IMR-90 (cell line): ENCODE measurements at regions not wholly inside any gene's neighbourhood (a gene's known extent, or its start where the extent isn't known, plus 50 kb on each side); places are given as distances from the start of the nearest gene placed in this dataset.

Source experiments
- ATAC-seq: fragments of 200-7000 bp; cut with Tn5 transposase; 2 replicates; pipeline ENCODE4 v1.9.1; 2020; ENCODE audit warnings: low read depth, mild to moderate bottlenecking, moderate library complexity
- BruUV-seq: library from RNA; stranded (reverse); fragments of 400-500 nt; replicated peaks from 2 replicates; lab custom pipeline; 2021; lab: Mats Ljungman, UMichigan
- CTCF ChIA-PET: fragments of 300-600 bp; formaldehyde crosslinking; extraction: SDS; loops from one replicate; lab custom pipeline; 2021; ENCODE audit warnings: antibody characterized with exemption; lab: Yijun Ruan, JAX
- POLR2A ChIA-PET: fragments of 300-600 bp; sonication (Branson Sonifier 250); formaldehyde crosslinking; loops from one replicate; lab custom pipeline; 2022; ENCODE audit warnings: antibody characterized with exemption; ENCODE audit not compliant: unreplicated experiment; lab: Charles Lee
- DNase-seq: peaks from one replicate; pipeline ENCODE4 v3.0.0; 2013
- H2AFZ ChIP-seq: replicated peaks from 2 replicates; pipeline ENCODE3; 2013; ENCODE audit warnings: low read length, mild to moderate bottlenecking; ENCODE audit not compliant: poor library complexity
- H2AK5ac ChIP-seq: 2 replicates; pipeline ENCODE4 v1.6.1; 2013; ENCODE audit warnings: low read depth, low read length, inconsistent platforms
- H2AK9ac ChIP-seq: replicated peaks from 2 replicates; pipeline ENCODE3; 2013; ENCODE audit warnings: mild to moderate bottlenecking, low read depth, low read length, moderate library complexity; ENCODE audit not compliant: poor library complexity
- H2BK120ac ChIP-seq: 2 replicates; pipeline ENCODE4 v1.6.1; 2013; ENCODE audit warnings: low read depth, low read length, inconsistent platforms
- H2BK15ac ChIP-seq: 3 replicates; pipeline ENCODE4 v1.6.1; 2013; ENCODE audit warnings: low read depth, low read length, inconsistent platforms
- H2BK20ac ChIP-seq: 2 replicates; pipeline ENCODE4 v1.6.1; 2013; ENCODE audit warnings: low read depth, mild to moderate bottlenecking, inconsistent platforms, low read length, moderate library complexity
- H2BK5ac ChIP-seq: 2 replicates; pipeline ENCODE4 v1.6.1; 2013; ENCODE audit warnings: mild to moderate bottlenecking, low read depth, low read length, inconsistent platforms; ENCODE audit not compliant: poor library complexity, severe bottlenecking
- H3K14ac ChIP-seq: replicated peaks from 2 replicates; pipeline ENCODE4 v1.6.1; 2013; ENCODE audit warnings: low read depth, low read length, inconsistent platforms
- H3K18ac ChIP-seq: 2 replicates; pipeline ENCODE4 v1.6.1; 2013; ENCODE audit warnings: low read depth, low read length, control low read depth
- H3K23ac ChIP-seq: 2 replicates; pipeline ENCODE4 v1.6.1; 2013; ENCODE audit warnings: low read depth, low read length, inconsistent platforms
- H3K27ac ChIP-seq: 2 replicates; pipeline ENCODE4 v1.5.1; 2013; ENCODE audit warnings: mild to moderate bottlenecking, control low read depth, low read length; ENCODE audit not compliant: insufficient read depth
- H3K27me3 ChIP-seq: 2 replicates; pipeline ENCODE4 v1.6.1; 2013; ENCODE audit warnings: low read length; ENCODE audit not compliant: control insufficient read depth, insufficient read depth
- H3K36me3 ChIP-seq: 2 replicates; pipeline ENCODE4 v1.6.1; 2013; ENCODE audit warnings: low read length, mixed read lengths; ENCODE audit not compliant: control insufficient read depth, insufficient read depth
- H3K4ac ChIP-seq: 2 replicates; pipeline ENCODE4 v1.6.1; 2013; ENCODE audit warnings: low read depth, low read length, inconsistent platforms
- H3K4me1 ChIP-seq: 2 replicates; pipeline ENCODE4 v1.6.1; 2013; ENCODE audit warnings: low read length, mixed read lengths; ENCODE audit not compliant: control insufficient read depth, insufficient read depth
- H3K4me2 ChIP-seq: 2 replicates; pipeline ENCODE4 v1.6.1; 2013; ENCODE audit warnings: low read depth, mild to moderate bottlenecking, control low read depth, low read length, moderate library complexity
- H3K4me3 ChIP-seq: 2 replicates; pipeline ENCODE4 v1.5.1; 2013; ENCODE audit warnings: low read depth, mild to moderate bottlenecking, control low read depth, low read length, moderate library complexity; ENCODE audit not compliant: insufficient read depth
- H3K56ac ChIP-seq: 2 replicates; pipeline ENCODE4 v1.6.1; 2013; ENCODE audit warnings: low read length, inconsistent platforms; ENCODE audit not compliant: insufficient read depth; ENCODE audit errors: extremely low read depth
- H3K79me1 ChIP-seq, 2 experiments: 2 replicates each; pipeline ENCODE4 v1.6.1; 2013; ENCODE audit warnings: low read length in 2 of 2, inconsistent platforms in 1 of 2, low read depth in 1 of 2
- H3K9ac ChIP-seq: 2 replicates; pipeline ENCODE4 v1.6.1; 2013; ENCODE audit warnings: low read depth, low read length, control low read depth
- H3K9me1 ChIP-seq: 2 replicates; pipeline ENCODE4 v1.6.1; 2013; ENCODE audit warnings: low read length, inconsistent platforms; ENCODE audit not compliant: insufficient read depth
- H3K9me3 ChIP-seq: 2 replicates; pipeline ENCODE4 v1.6.1; 2013; ENCODE audit warnings: low read length; ENCODE audit not compliant: control insufficient read depth, insufficient read depth
- H4K20me1 ChIP-seq: 2 replicates; pipeline ENCODE4 v1.6.1; 2013; ENCODE audit warnings: low read length, inconsistent platforms; ENCODE audit not compliant: insufficient read depth
- H4K5ac ChIP-seq: 2 replicates; pipeline ENCODE4 v1.6.1; 2013; ENCODE audit warnings: mild to moderate bottlenecking, low read depth, low read length, control low read depth
- H4K8ac ChIP-seq, 2 experiments: 2 replicates each; pipeline ENCODE4 v1.6.1; 2013; ENCODE audit warnings: low read depth in 2 of 2, low read length in 2 of 2, control low read depth in 1 of 2, inconsistent platforms in 1 of 2
- H4K91ac ChIP-seq: 2 replicates; pipeline ENCODE4 v1.6.1; 2013; ENCODE audit warnings: low read depth, low read length, inconsistent platforms; ENCODE audit not compliant: insufficient read depth
- BHLHE40 ChIP-seq: fragments of 150-350 bp; IDR thresholded peaks from 2 replicates; pipeline ENCODE4 v1.6.1; 2016; ENCODE audit warnings: mild to moderate bottlenecking, low read depth, low read length
- CEBPB ChIP-seq: IDR thresholded peaks from 2 replicates; pipeline ENCODE4 v1.6.1; 2012; ENCODE audit warnings: low read depth, low read length, improper control_type of control experiment
- CHD1 ChIP-seq: IDR thresholded peaks from 2 replicates; pipeline ENCODE4 v1.6.1; 2012; ENCODE audit warnings: low read depth, low read length, improper control_type of control experiment
- FOS ChIP-seq: fragments of 150-350 bp; IDR thresholded peaks from 2 replicates; pipeline ENCODE4 v1.6.1; 2016; ENCODE audit warnings: low read depth, low read length
- MAFK ChIP-seq: IDR thresholded peaks from 2 replicates; pipeline ENCODE4 v1.6.1; 2012; ENCODE audit warnings: low read depth, low read length, improper control_type of control experiment
- MAZ ChIP-seq: IDR thresholded peaks from 2 replicates; pipeline ENCODE4 v1.6.1; 2012; ENCODE audit warnings: low read depth, mild to moderate bottlenecking, low read length, improper control_type of control experiment, moderate library complexity, borderline replicate concordance
- MXI1 ChIP-seq: IDR thresholded peaks from 2 replicates; pipeline ENCODE4 v1.6.1; 2012; ENCODE audit warnings: low read depth, mild to moderate bottlenecking, low read length, moderate library complexity, borderline replicate concordance
- NFE2L2 ChIP-seq: fragments of 150-350 bp; IDR thresholded peaks from 2 replicates; pipeline ENCODE4 v1.6.1; 2016; ENCODE audit warnings: low read depth, mild to moderate bottlenecking, low read length
- POLR2A ChIP-seq: IDR thresholded peaks from 2 replicates; pipeline ENCODE4 v1.6.1; 2012; ENCODE audit warnings: mild to moderate bottlenecking, low read depth, low read length
- RAD21 ChIP-seq: IDR thresholded peaks from 2 replicates; pipeline ENCODE4 v1.6.1; 2012; ENCODE audit warnings: low read length, improper control_type of control experiment
- RCOR1 ChIP-seq: IDR thresholded peaks from 2 replicates; pipeline ENCODE4 v1.6.1; 2012; ENCODE audit warnings: mild to moderate bottlenecking, low read length, improper control_type of control experiment; ENCODE audit not compliant: insufficient replicate concordance
- RFX5 ChIP-seq: IDR thresholded peaks from 2 replicates; pipeline ENCODE4 v1.8.0; 2012; ENCODE audit warnings: low read depth, mild to moderate bottlenecking, low read length, moderate library complexity
- SMC3 ChIP-seq: fragments of 150-350 bp; IDR thresholded peaks from 2 replicates; pipeline ENCODE4 v1.6.1; 2016; ENCODE audit warnings: low read depth, mild to moderate bottlenecking, antibody characterized with exemption, low read length, moderate library complexity
- WGBS, 2 experiments: methylation state at CpG; one replicate each; pipeline versions ENCODE4 v1.1.5 to v1.1.7; 2013; ENCODE audit warnings: missing lambda C conversion rate in 2 of 2; ENCODE audit not compliant: insufficient read length in 1 of 2; ENCODE audit errors: extremely low coverage in 2 of 2; 5-methylcytosine and 5-hydroxymethylcytosine counted together
- dilution Hi-C: fragments of 300-500 bp; cut with HindIII; formaldehyde crosslinking; loops from one replicate; pipeline ENCODE4 v1.14.3; 2018; ENCODE audit warnings: low sequenced_read_pairs; ENCODE audit not compliant: unreplicated experiment
- in situ Hi-C: fragments of 300-500 bp; cut with MboI; formaldehyde crosslinking; loops from 3 replicates; pipeline ENCODE4 v1.14.3; 2019; ENCODE audit warnings: low sequenced_read_pairs, inconsistent platforms, mixed read lengths
- intact Hi-C: fragments of 100-400 bp; cut with micrococcal nuclease; formaldehyde crosslinking; loops from 2 replicates; pipeline ENCODE4 v1.10.0; 2022
- TF ChIP-seq, protein P1 (sequence below): fragments of 150-350 bp; IDR thresholded peaks from 2 replicates; pipeline ENCODE4 v1.6.1; 2016; ENCODE audit warnings: low read depth, mild to moderate bottlenecking, low read length, moderate library complexity, borderline replicate concordance
- TF ChIP-seq, protein P2 (sequence below): fragments of 150-350 bp; IDR thresholded peaks from 2 replicates; pipeline ENCODE4 v1.6.1; 2017; ENCODE audit warnings: mild to moderate bottlenecking, antibody characterized with exemption, low read length, low read depth
- TF ChIP-seq, protein P3 (sequence below): conservative IDR thresholded peaks from 2 replicates; pipeline ENCODE4 v1.5.1; 2012; ENCODE audit warnings: mild to moderate bottlenecking, low read depth, low read length, improper control_type of control experiment

DNA sequence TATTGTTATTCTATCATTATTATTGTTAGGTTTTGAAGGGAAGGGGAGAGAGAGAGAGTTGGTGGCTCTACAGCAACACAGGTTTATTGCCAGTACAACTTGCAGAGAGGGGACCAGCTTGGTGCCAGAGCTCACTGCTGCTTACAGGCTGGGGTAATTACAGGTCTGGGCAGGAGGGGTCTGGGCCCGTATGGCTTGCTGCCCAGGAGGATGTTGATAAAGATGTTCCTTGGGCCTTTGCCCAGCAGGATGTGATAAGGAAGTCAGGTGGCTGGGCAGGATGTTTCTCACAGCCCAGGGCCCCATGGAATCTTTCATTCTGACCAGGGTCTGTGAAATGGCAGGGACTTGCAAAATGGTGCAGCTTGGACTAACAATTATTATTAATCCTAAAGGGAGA is 64.2 kb upstream of the ZNF599 start:
- ChIA-PET POLR2A (no interaction called here), CTCF (no interaction called here)
- in situ Hi-C loops = no loop called here
- no peaks in the 10 kb centered on the region for H4K20me1 ChIP-seq
- H3K4me3 ChIP-seq = no peak overlapping the region
- H2AFZ ChIP-seq = no peak overlapping the region
- H2BK120ac ChIP-seq = no peak overlapping the region
- no peaks in the 10 kb centered on the region for H3K79me1 ChIP-seq
- no peak overlapping the region for H3K27ac ChIP-seq
- H3K9me3 ChIP-seq = no peaks in the 10 kb centered on the region
- dilution Hi-C loops = no loop called here
- intact Hi-C loops = no loop called here
- H4K5ac ChIP-seq = no peak overlapping the region
- peaks cover 11% of the 10 kb centered on the region for H3K27me3 ChIP-seq
- no CpG with 5 or more reads among the region's 1 CpG for WGBS, 2 experiments
- no peak overlapping the region for H2BK5ac ChIP-seq
- no peaks in the 10 kb centered on the region for H3K9me1 ChIP-seq
- no peak for DNase-seq
- H3K4me2 ChIP-seq = no peak overlapping the region
- H2BK15ac ChIP-seq = no peak overlapping the region
- no peak overlapping the region for H4K91ac ChIP-seq
- TF ChIP-seq FOS = no peak
- TF ChIP-seq RFX5 = no peak
- TF ChIP-seq, protein P1, sequence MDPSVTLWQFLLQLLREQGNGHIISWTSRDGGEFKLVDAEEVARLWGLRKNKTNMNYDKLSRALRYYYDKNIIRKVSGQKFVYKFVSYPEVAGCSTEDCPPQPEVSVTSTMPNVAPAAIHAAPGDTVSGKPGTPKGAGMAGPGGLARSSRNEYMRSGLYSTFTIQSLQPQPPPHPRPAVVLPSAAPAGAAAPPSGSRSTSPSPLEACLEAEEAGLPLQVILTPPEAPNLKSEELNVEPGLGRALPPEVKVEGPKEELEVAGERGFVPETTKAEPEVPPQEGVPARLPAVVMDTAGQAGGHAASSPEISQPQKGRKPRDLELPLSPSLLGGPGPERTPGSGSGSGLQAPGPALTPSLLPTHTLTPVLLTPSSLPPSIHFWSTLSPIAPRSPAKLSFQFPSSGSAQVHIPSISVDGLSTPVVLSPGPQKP = no peak
- TF ChIP-seq MXI1 = no peak
- TF ChIP-seq MAZ = no peak
- TF ChIP-seq CEBPB = no peak
- no peak for TF ChIP-seq SMC3
- no peak for TF ChIP-seq POLR2A
- TF ChIP-seq RCOR1 = no peak
- TF ChIP-seq MAFK = no peak
- no peak for TF ChIP-seq BHLHE40
- TF ChIP-seq RAD21 = no peak
- TF ChIP-seq CHD1 = no peak
- no peak for TF ChIP-seq NFE2L2
- TF ChIP-seq, protein P2, sequence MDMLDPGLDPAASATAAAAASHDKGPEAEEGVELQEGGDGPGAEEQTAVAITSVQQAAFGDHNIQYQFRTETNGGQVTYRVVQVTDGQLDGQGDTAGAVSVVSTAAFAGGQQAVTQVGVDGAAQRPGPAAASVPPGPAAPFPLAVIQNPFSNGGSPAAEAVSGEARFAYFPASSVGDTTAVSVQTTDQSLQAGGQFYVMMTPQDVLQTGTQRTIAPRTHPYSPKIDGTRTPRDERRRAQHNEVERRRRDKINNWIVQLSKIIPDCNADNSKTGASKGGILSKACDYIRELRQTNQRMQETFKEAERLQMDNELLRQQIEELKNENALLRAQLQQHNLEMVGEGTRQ = no peak
- TF ChIP-seq, protein P3, sequence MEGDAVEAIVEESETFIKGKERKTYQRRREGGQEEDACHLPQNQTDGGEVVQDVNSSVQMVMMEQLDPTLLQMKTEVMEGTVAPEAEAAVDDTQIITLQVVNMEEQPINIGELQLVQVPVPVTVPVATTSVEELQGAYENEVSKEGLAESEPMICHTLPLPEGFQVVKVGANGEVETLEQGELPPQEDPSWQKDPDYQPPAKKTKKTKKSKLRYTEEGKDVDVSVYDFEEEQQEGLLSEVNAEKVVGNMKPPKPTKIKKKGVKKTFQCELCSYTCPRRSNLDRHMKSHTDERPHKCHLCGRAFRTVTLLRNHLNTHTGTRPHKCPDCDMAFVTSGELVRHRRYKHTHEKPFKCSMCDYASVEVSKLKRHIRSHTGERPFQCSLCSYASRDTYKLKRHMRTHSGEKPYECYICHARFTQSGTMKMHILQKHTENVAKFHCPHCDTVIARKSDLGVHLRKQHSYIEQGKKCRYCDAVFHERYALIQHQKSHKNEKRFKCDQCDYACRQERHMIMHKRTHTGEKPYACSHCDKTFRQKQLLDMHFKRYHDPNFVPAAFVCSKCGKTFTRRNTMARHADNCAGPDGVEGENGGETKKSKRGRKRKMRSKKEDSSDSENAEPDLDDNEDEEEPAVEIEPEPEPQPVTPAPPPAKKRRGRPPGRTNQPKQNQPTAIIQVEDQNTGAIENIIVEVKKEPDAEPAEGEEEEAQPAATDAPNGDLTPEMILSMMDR = no peak
- BruUV-seq = no TSS peak
- no peak for ATAC-seq
- no peaks in the 10 kb centered on the region for H3K36me3 ChIP-seq
- no peak overlapping the region for H2BK20ac ChIP-seq
- H3K4ac ChIP-seq = no peak overlapping the region
- no peak overlapping the region for H3K23ac ChIP-seq
- H3K14ac ChIP-seq = no peak overlapping the region
- H3K56ac ChIP-seq = no peak overlapping the region
- H4K8ac ChIP-seq = no peak overlapping the region
- H3K9ac ChIP-seq = no peak overlapping the region
- no peak overlapping the region for H2AK5ac ChIP-seq
- H2AK9ac ChIP-seq = no peak overlapping the region
- H3K4me1 ChIP-seq = no peaks in the 10 kb centered on the region
- no peak overlapping the region for H3K18ac ChIP-seq
